Heart right ventricle (tissue), 16 donors: ENCODE measurements at regions not wholly inside any gene's neighbourhood (a gene's known extent, or its start where the extent isn't known, plus 50 kb on each side); places are given as distances from the start of the nearest gene placed in this dataset.

Source experiments
- ATAC-seq, 8 donors: fragments of 200-7000 bp; cut with Tn5 transposase; one replicate each; pipeline ENCODE4 v1.9.1; 2020; ENCODE audit warnings: mild to moderate bottlenecking in 8 of 8, moderate library complexity in 8 of 8, moderate number of reproducible peaks in 1 of 8
- DNase-seq, 2 donors: peaks; one replicate each; pipeline ENCODE4 v3.0.0-alpha.2; 2020
- H3K27ac ChIP-seq, 10 donors: fragments of 200-600 bp; sonication (generic) in 2 of 10; one replicate each; pipeline versions ENCODE4 v1.5.0 to v1.8.0; 2020 to 2022; ENCODE audit warnings: mild to moderate bottlenecking in 3 of 10
- H3K27me3 ChIP-seq, 7 donors: fragments of 200-600 bp; one replicate each; pipeline ENCODE4 v1.8.0; 2021 to 2022; ENCODE audit warnings: mild to moderate bottlenecking in 2 of 7
- H3K36me3 ChIP-seq, 9 donors: fragments of 200-600 bp; sonication (generic) in 1 of 9; one replicate each; pipeline versions ENCODE4 v1.5.0 to v1.8.0; 2020 to 2022; ENCODE audit warnings: mild to moderate bottlenecking in 2 of 9
- H3K4me1 ChIP-seq, 9 donors: fragments of 200-600 bp; sonication (generic) in 1 of 9; one replicate each; pipeline versions ENCODE4 v1.5.0 to v1.8.0; 2020 to 2022; ENCODE audit warnings: mild to moderate bottlenecking in 4 of 9
- H3K4me3 ChIP-seq, 10 donors: fragments of 200-600 bp; sonication (generic) in 2 of 10; one replicate each; pipeline versions ENCODE4 v1.5.0 to v1.8.0; 2020 to 2022; ENCODE audit warnings: mild to moderate bottlenecking in 7 of 10, moderate library complexity in 2 of 10
- H3K9me3 ChIP-seq, 11 donors: fragments of 200-600 bp in 10 of 11; sonication (generic) in 2 of 11; one replicate each; pipeline versions ENCODE4 v1.5.0 to v1.8.0; 2013 to 2022; ENCODE audit warnings: mild to moderate bottlenecking in 2 of 11, control low read depth in 1 of 11, moderate library complexity in 1 of 11
- CTCF ChIP-seq, 9 donors: fragments of 200-600 bp; sonication (generic) in 2 of 9; IDR thresholded peaks; one replicate each; pipeline versions ENCODE4 v1.5.0 to v1.8.0; 2021 to 2022; ENCODE audit warnings: antibody characterized with exemption in 9 of 9, mild to moderate bottlenecking in 5 of 9, moderate library complexity in 1 of 9
- WGBS, 2 donors: extraction: QIAGEN DNeasy Blood & Tissue Kit; methylation state at CpG; one replicate each; pipeline ENCODE4 v1.1.7; 2013; ENCODE audit warnings: inconsistent platforms in 1 of 2; 5-methylcytosine and 5-hydroxymethylcytosine counted together
- intact Hi-C, 10 donors: fragments of 100-400 bp; cut with DNase I; formaldehyde crosslinking; loops; one replicate each; pipeline versions ENCODE4 v1.11.1 to v1.14.2; 2022
- donor health status: Arrhythmogenic right ventricular cardiomyopathy.
- donor health status: ischemic (EF 13 %, LVEDD 7.1; RV severe dilation, severe dysfunction).
- donor health status: healthy with polysubstance abuse.
- donor health status: DM: no; HTN: yes; CAD: no.
- donor health status: DM: no; HTN: no; CAD: no.
- donor health status: ischemic (EF 25% LVEDD 6.9; RV normal size, moderate dysfunction).
- donor health status: ischemic (EF 25% LVEDD 5.7; RV mildly dilated, moderate dysfunction).
- donor health status: healthy.
- donor health status: DM: yes; HTN: yes; CAD: no.
- donor health status: Ischemic cardiomyopathy.
- donor health status: ischemic (EF 35%, LVEDD 5.7; RV mildly dilated, moderate dysfunction).
- donor health status: nonischemic (EF 11% LVEDD 7.7; RV severe dilation, severe dysfunction).
- donor health status: DM: yes; HTN: yes; CAD: no.
- donor health status: PGD.
- donor health status: ischemic (EF 29% LVEDD 5.4; RV normal size, mild dysfunction).
- donor health status: nonischemic (EF 23%, LVEDD 6.1; RV moderate dilation, normal function).

GRCh38 chr2:147294825-147295392 lies 549.9 kb upstream of the ACVR2A start:
- no peak for TF ChIP-seq CTCF (IDR thresholded peaks at IDR 0.05)
- WGBS, 2 donors, result 56 to 63% methylated on average over 2 of the region's 2 CpGs
- ATAC-seq (no peak), DNase-seq (no peak)
- no peaks in the 10 kb centered on the region for H3K9me3 ChIP-seq
- H3K4me1 ChIP-seq, result no peaks in the 10 kb centered on the region
- intact Hi-C loops, result no loop called here
- no peak overlapping the region for H3K4me3 ChIP-seq
- no peaks in the 10 kb centered on the region for H3K27me3 ChIP-seq
- no peak overlapping the region for H3K27ac ChIP-seq
- H3K36me3 ChIP-seq, result no peaks in the 10 kb centered on the region

- no peak overlapping the region for H3K4me3 ChIP-seq
- H3K27me3 ChIP-seq, result no peaks in the 10 kb centered on the region
- TF ChIP-seq CTCF (IDR thresholded peaks at IDR 0.05), result no peak
- DNase-seq (no peak), ATAC-seq (no peak)
- no peaks in the 10 kb centered on the region for H3K36me3 ChIP-seq
- H3K27ac ChIP-seq, result no peak overlapping the region
- no peaks in the 10 kb centered on the region for H3K4me1 ChIP-seq
- WGBS, 2 donors, result 84 to 86% methylated on average over 4 of the region's 4 CpGs
- H3K9me3 ChIP-seq, result no peaks in the 10 kb centered on the region
- intact Hi-C loops, result no loop called here
Observed at GRCh38 chr2:147293991-147294824, 550.6 kb upstream of the ACVR2A start.

GRCh38 chr2:147288131-147288530 lies 556.7 kb upstream of the ACVR2A start:
- Histone ChIP-seq H3K27me3 (no peaks in the 10 kb centered on the region), H3K36me3 (no peaks in the 10 kb centered on the region), H3K4me3 (no peak overlapping the region), H3K27ac (peak overlapping the region in 1 of 10 donors; percentile 14), H3K9me3 (peaks cover 0 to 4% (median 0%) of the 10 kb centered on the region in 11 donors), H3K4me1 (no peaks in the 10 kb centered on the region)
- ATAC-seq (no peak), DNase-seq (no peak)
- TF ChIP-seq CTCF (IDR thresholded peaks at IDR 0.05), result no peak
- intact Hi-C loops, result no loop called here

GRCh38 chr2:147275943-147276342 lies 568.9 kb upstream of the ACVR2A start:
- Histone ChIP-seq H3K4me3 (no peak overlapping the region), H3K4me1 (no peaks in the 10 kb centered on the region), H3K36me3 (no peaks in the 10 kb centered on the region), H3K27me3 (no peaks in the 10 kb centered on the region), H3K9me3 (no peaks in the 10 kb centered on the region), H3K27ac (no peak overlapping the region)
- intact Hi-C loops, result no loop called here
- 84 to 87% methylated on average over 6 of the region's 6 CpGs for WGBS, 2 donors
- ATAC-seq, result no peak
- no peak for DNase-seq
- TF ChIP-seq CTCF (IDR thresholded peaks at IDR 0.05), result no peak
